Transverse colon (tissue), 4 donors: ENCODE measurements at regions not wholly inside any gene's neighbourhood (a gene's known extent, or its start where the extent isn't known, plus 50 kb on each side); places are given as distances from the start of the nearest gene placed in this dataset.

Experiments
- DNase-seq: peaks from one replicate; pipeline ENCODE4 v3.0.0-alpha.2; 2019
- H3K27ac ChIP-seq, 4 donors: fragments of 200-600 bp; sonication (generic); 2 replicates each; pipeline ENCODE4 v1.5.1; 2016 to 2018; ENCODE audit warnings: inconsistent platforms in 4 of 4
- H3K27me3 ChIP-seq: fragments of 200-600 bp; sonication (generic); 2 replicates; pipeline ENCODE4 v1.5.1; 2017; ENCODE audit warnings: inconsistent platforms
- H3K36me3 ChIP-seq, 4 donors: fragments of 200-600 bp; sonication (generic); 2 replicates each; pipeline ENCODE4 v1.5.1; 2017 to 2019; ENCODE audit warnings: inconsistent platforms in 4 of 4
- H3K4me1 ChIP-seq, 4 donors: fragments of 200-600 bp; sonication (generic); 2 replicates each; pipeline ENCODE4 v1.5.1; 2017 to 2020; ENCODE audit warnings: inconsistent platforms in 4 of 4
- H3K4me3 ChIP-seq, 4 donors: fragments of 200-600 bp; sonication (generic); 1 replicate in 1 of 4; 2 replicates in 3 of 4; pipeline versions ENCODE4 v1.5.1 to v1.6.1; 2017 to 2019; ENCODE audit warnings: inconsistent platforms in 4 of 4
- H3K9me3 ChIP-seq, 2 donors: fragments of 200-600 bp; sonication (generic); 2 replicates each; pipeline ENCODE4 v1.5.1; 2017 to 2019; ENCODE audit warnings: inconsistent platforms in 2 of 2
- CTCF ChIP-seq, 5 experiments: fragments of 200-600 bp in 3 of 5; fragments of 450-650 bp in 2 of 5; sonication (generic) in 3 of 5; IDR thresholded peaks; 1 replicate in 2 of 5; 2 replicates in 3 of 5; pipeline ENCODE4 v1.5.1; 2016 to 2017; ENCODE audit warnings: antibody characterized with exemption in 5 of 5, inconsistent platforms in 3 of 5, mild to moderate bottlenecking in 2 of 5, moderate library complexity in 1 of 5
- EP300 ChIP-seq: sonication (generic); formaldehyde crosslinking; IDR thresholded peaks from one replicate; pipeline ENCODE4 v1.6.1; 2017; ENCODE audit warnings: antibody characterized with exemption, low read depth
- POLR2A ChIP-seq: fragments of 450-650 bp; IDR thresholded peaks from one replicate; pipeline ENCODE4 v1.6.1; 2016; ENCODE audit warnings: antibody characterized with exemption, mild to moderate bottlenecking, moderate library complexity
- POLR2AphosphoS5 ChIP-seq, 3 donors: sonication (generic); formaldehyde crosslinking; IDR thresholded peaks; one replicate each; pipeline ENCODE4 v1.6.1; 2016; ENCODE audit warnings: antibody characterized with exemption in 3 of 3
- WGBS, 2 donors: methylation state at CpG; one replicate each; pipeline ENCODE4 v1.1.5; 2018; ENCODE audit warnings: low coverage in 1 of 2; 5-methylcytosine and 5-hydroxymethylcytosine counted together
- in situ Hi-C, 4 donors: fragments of 200-750 bp; cut with MboI; loops; one replicate each; pipeline versions ENCODE4 v1.15.0 to v1.15.1; 2017; ENCODE audit warnings: low sequenced_read_pairs in 3 of 4, low pct_ligation_motif_present in 1 of 4, low pct_unique_long_range_greater_than_20kb in 1 of 4
- intact Hi-C: fragments of 100-400 bp; cut with DNase I; formaldehyde crosslinking; loops from one replicate; pipeline ENCODE4 v1.15.1; 2023; ENCODE audit warnings: low total_unique reads

DNA sequence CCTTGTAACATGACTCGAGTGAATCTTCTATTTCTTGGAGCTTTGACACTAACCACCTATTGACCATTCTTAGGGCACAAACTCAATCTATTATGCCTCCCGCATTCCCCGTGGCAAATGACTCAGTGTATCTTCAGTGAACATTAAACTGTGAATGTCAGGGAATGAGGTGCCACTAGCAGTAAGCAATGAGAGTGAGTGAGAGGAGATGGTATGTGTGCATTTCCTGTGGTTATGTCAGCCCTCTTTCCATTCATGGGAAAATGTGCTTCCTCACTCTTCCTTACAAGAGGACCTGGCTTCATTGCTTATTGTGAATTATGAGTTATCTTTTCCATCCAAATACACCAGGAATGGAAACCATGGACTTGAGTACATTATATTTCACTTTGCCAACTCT lies 229.2 kb downstream of the EMP1 start:
- H3K4me1 ChIP-seq = no peaks in the 10 kb centered on the region
- WGBS, 2 donors = 68 to 87% methylated on average over 3 of the region's 3 CpGs
- in situ Hi-C loops = no loop called here

DNA sequence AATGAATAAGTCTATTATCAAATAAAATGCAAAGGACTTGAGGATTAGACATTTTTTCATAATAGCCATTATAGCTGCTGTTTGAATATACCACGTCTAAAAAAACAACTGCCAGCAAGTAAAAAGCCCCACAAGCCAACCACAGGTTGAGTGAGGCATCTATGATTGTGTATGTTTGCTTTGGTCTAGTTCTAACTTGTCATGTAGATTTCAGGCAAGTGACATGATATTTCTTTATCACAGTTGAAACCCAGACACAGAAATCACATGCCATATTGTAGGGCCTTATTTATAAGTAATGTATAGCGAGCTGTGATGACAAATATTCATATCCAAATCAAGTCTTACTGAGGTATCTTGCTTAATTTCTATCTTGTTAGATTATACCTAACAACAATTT lies 225.8 kb downstream of the EMP1 start:
- H3K4me3 ChIP-seq = no peak overlapping the region
- no peaks in the 10 kb centered on the region for H3K36me3 ChIP-seq
- DNase-seq = no peak
- H3K9me3 ChIP-seq = no peaks in the 10 kb centered on the region
- in situ Hi-C loops (no loop called here), intact Hi-C loops (loop anchor here (10.0 kb wide), 1 partner anchor 607 kb away; the partner anchor contains the start of gene DDX47)
- H3K27me3 ChIP-seq = no peaks in the 10 kb centered on the region
- TF ChIP-seq CTCF (IDR thresholded peaks at IDR 0.05) (no peak), POLR2A (no peak), POLR2AphosphoS5 (IDR thresholded peaks at IDR 0.05) (no peak), EP300 (no peak)
- no peak overlapping the region for H3K27ac ChIP-seq
- no peaks in the 10 kb centered on the region for H3K4me1 ChIP-seq
- WGBS, 2 donors = 84 to 86% methylated on average over 2 of the region's 2 CpGs

More for the DNA sequence above, 229.2 kb downstream of the EMP1 start:
- no peak for TF ChIP-seq POLR2A
- no peak for TF ChIP-seq EP300
- TF ChIP-seq POLR2AphosphoS5 (IDR thresholded peaks at IDR 0.05) = no peak
- no peak for TF ChIP-seq CTCF (IDR thresholded peaks at IDR 0.05)
- Histone ChIP-seq H3K9me3 (no peaks in the 10 kb centered on the region), H3K36me3 (no peaks in the 10 kb centered on the region), H3K27ac (no peak overlapping the region), H3K4me3 (no peak overlapping the region), H3K27me3 (no peaks in the 10 kb centered on the region)
- intact Hi-C loops = loop anchor here (10.0 kb wide), 1 partner anchor 611 kb away; the partner anchor contains the start of gene DDX47
- DNase-seq = no peak

- intact Hi-C loops = no loop called here
Observed at GRCh38 chr12:13417516-13417915, 221.0 kb downstream of the EMP1 start.

GRCh38 chr12:13411287-13411686 lies 214.8 kb downstream of the EMP1 start:
- Histone ChIP-seq H3K27ac (no peak overlapping the region), H3K4me3 (no peak overlapping the region), H3K36me3 (no peaks in the 10 kb centered on the region), H3K27me3 (no peaks in the 10 kb centered on the region), H3K4me1 (no peaks in the 10 kb centered on the region), H3K9me3 (peaks cover 12 to 21% of the 10 kb centered on the region in 2 donors)
- WGBS, 2 donors = 98 to 100% methylated on average over 2 of the region's 2 CpGs
- TF ChIP-seq EP300 (no peak), CTCF (IDR thresholded peaks at IDR 0.05) (no peak), POLR2AphosphoS5 (IDR thresholded peaks at IDR 0.05) (no peak), POLR2A (no peak)
- DNase-seq = no peak
- in situ Hi-C loops (no loop called here), intact Hi-C loops (no loop called here)

More at GRCh38 chr12:13417516-13417915, 221.0 kb downstream of the EMP1 start:
- Histone ChIP-seq H3K4me1 (no peaks in the 10 kb centered on the region), H3K36me3 (no peaks in the 10 kb centered on the region), H3K4me3 (no peak overlapping the region), H3K27me3 (no peaks in the 10 kb centered on the region), H3K9me3 (no peaks in the 10 kb centered on the region), H3K27ac (no peak overlapping the region)
- in situ Hi-C loops = no loop called here
- 91 to 92% methylated on average over 2 of the region's 2 CpGs for WGBS, 2 donors
- no peak for DNase-seq
- TF ChIP-seq EP300 = no peak
- TF ChIP-seq POLR2AphosphoS5 (IDR thresholded peaks at IDR 0.05) = no peak
